ENCODE measurements at regions not wholly inside any gene's neighbourhood (a gene's known extent, or its start where the extent isn't known, plus 50 kb on each side); places are given as distances from the start of the nearest gene placed in this dataset.

GRCh38 chr16:65641762-65642289 is 520.0 kb upstream of the CDH11 start:
- Histone ChIP-seq H3K36me3 (ENCODE audit: control insufficient read depth, insufficient read depth, low read length) (no peaks in the 10 kb centered on the region), H3K9me3 (ENCODE audit: control insufficient read depth, low read length) (no peaks in the 10 kb centered on the region), H3K4me1 (ENCODE audit: control insufficient read depth, insufficient read depth, low read length) (no peaks in the 10 kb centered on the region), H3K4me3 (ENCODE audit: low read length) (no peak overlapping the region), H3K27ac (ENCODE audit: low read depth, low read length) (no peak overlapping the region), H3K27me3 (ENCODE audit: control insufficient read depth, insufficient read depth, low read length, poor library complexity, severe bottlenecking) (no peaks in the 10 kb centered on the region), H3K9ac (ENCODE audit: extremely low read depth, low read length, poor library complexity, severe bottlenecking) (no peak overlapping the region)
- Mint-ChIP-seq H3K27me3 (ENCODE audit: insufficient read depth) (no peaks in the 10 kb centered on the region), H3K27ac (no peak overlapping the region), H3K4me3 (no peak overlapping the region), H3K36me3 (ENCODE audit: low read depth) (no peaks in the 10 kb centered on the region), H3K4me1 (peaks cover 3% of the 10 kb centered on the region), H3K9me3 (no peaks in the 10 kb centered on the region)
- 89% methylated on average over 1 of the region's 3 CpGs; no CpG with 5 or more reads in 1 of the 2 experiments for WGBS, 2 experiments (ENCODE audit: insufficient coverage in 1 of 2, insufficient read length in 1 of 2)
- no peak for DNase-seq
- TF ChIP-seq, protein P1, sequence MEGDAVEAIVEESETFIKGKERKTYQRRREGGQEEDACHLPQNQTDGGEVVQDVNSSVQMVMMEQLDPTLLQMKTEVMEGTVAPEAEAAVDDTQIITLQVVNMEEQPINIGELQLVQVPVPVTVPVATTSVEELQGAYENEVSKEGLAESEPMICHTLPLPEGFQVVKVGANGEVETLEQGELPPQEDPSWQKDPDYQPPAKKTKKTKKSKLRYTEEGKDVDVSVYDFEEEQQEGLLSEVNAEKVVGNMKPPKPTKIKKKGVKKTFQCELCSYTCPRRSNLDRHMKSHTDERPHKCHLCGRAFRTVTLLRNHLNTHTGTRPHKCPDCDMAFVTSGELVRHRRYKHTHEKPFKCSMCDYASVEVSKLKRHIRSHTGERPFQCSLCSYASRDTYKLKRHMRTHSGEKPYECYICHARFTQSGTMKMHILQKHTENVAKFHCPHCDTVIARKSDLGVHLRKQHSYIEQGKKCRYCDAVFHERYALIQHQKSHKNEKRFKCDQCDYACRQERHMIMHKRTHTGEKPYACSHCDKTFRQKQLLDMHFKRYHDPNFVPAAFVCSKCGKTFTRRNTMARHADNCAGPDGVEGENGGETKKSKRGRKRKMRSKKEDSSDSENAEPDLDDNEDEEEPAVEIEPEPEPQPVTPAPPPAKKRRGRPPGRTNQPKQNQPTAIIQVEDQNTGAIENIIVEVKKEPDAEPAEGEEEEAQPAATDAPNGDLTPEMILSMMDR (conservative IDR thresholded peaks at IDR 0.05): no peak

GRCh38 chr16:65641049-65641761 is 519.3 kb upstream of the CDH11 start:
- Histone ChIP-seq H3K36me3 (ENCODE audit: control insufficient read depth, insufficient read depth, low read length) (no peaks in the 10 kb centered on the region), H3K27me3 (ENCODE audit: control insufficient read depth, insufficient read depth, low read length, poor library complexity, severe bottlenecking) (no peaks in the 10 kb centered on the region), H3K9me3 (ENCODE audit: control insufficient read depth, low read length) (no peaks in the 10 kb centered on the region), H3K4me1 (ENCODE audit: control insufficient read depth, insufficient read depth, low read length) (no peaks in the 10 kb centered on the region), H3K4me3 (ENCODE audit: low read length) (no peak overlapping the region), H3K27ac (ENCODE audit: low read depth, low read length) (no peak overlapping the region), H3K9ac (ENCODE audit: extremely low read depth, low read length, poor library complexity, severe bottlenecking) (no peak overlapping the region)
- H3K4me1 Mint-ChIP-seq: peaks cover 3% of the 10 kb centered on the region
- WGBS, 2 experiments (ENCODE audit: insufficient coverage in 1 of 2, insufficient read length in 1 of 2): 92 to 94% methylated on average over 3 of the region's 3 CpGs
- DNase-seq: no peak
- no peak overlapping the region for H3K4me3 Mint-ChIP-seq
- TF ChIP-seq, protein P1 (conservative IDR thresholded peaks at IDR 0.05): no peak
- no peak overlapping the region for H3K27ac Mint-ChIP-seq
- H3K9me3 Mint-ChIP-seq: no peaks in the 10 kb centered on the region
- no peaks in the 10 kb centered on the region for H3K36me3 Mint-ChIP-seq (ENCODE audit: low read depth)
- no peaks in the 10 kb centered on the region for H3K27me3 Mint-ChIP-seq (ENCODE audit: insufficient read depth)

- H3K36me3 ChIP-seq (ENCODE audit: control insufficient read depth, insufficient read depth, low read length): no peaks in the 10 kb centered on the region
- no peak for DNase-seq
- Mint-ChIP-seq H3K4me1 (no peaks in the 10 kb centered on the region), H3K4me3 (no peak overlapping the region), H3K9me3 (no peaks in the 10 kb centered on the region), H3K27ac (no peak overlapping the region), H3K27me3 (ENCODE audit: insufficient read depth) (no peaks in the 10 kb centered on the region), H3K36me3 (ENCODE audit: low read depth) (no peaks in the 10 kb centered on the region)
- WGBS, 2 experiments (ENCODE audit: insufficient coverage in 1 of 2, insufficient read length in 1 of 2): no CpG with 5 or more reads among the region's 1 CpG
- no peak overlapping the region for H3K27ac ChIP-seq (ENCODE audit: low read depth, low read length)
- TF ChIP-seq, protein P1 (conservative IDR thresholded peaks at IDR 0.05): no peak
- H3K4me3 ChIP-seq (ENCODE audit: low read length): no peak overlapping the region
- no peaks in the 10 kb centered on the region for H3K9me3 ChIP-seq (ENCODE audit: control insufficient read depth, low read length)
- no peak overlapping the region for H3K9ac ChIP-seq (ENCODE audit: extremely low read depth, low read length, poor library complexity, severe bottlenecking)
- no peaks in the 10 kb centered on the region for H3K27me3 ChIP-seq (ENCODE audit: control insufficient read depth, insufficient read depth, low read length, poor library complexity, severe bottlenecking)
- no peaks in the 10 kb centered on the region for H3K4me1 ChIP-seq (ENCODE audit: control insufficient read depth, insufficient read depth, low read length)
Observed at GRCh38 chr16:65634833-65635232, 513.0 kb upstream of the CDH11 start.

Data from endodermal cell (in vitro differentiated cells).